ENCODE measurements at regions not wholly inside any gene's neighbourhood (a gene's known extent, or its start where the extent isn't known, plus 50 kb on each side); places are given as distances from the start of the nearest gene placed in this dataset.
A peak's percentile ranks its signal among the peaks of the same experiment; 100 is the strongest.
"Not testable (repeated sequence)": the region's sequence is repeated elsewhere in the genome, so short reads cannot be mapped to it uniquely, and the experiment has no call there.

- no peak for DNase-seq
These were observed 88.6 kb upstream of the ARID1B start for GRCh38 chr6:156688620-156688971.

- peak in 1 of 2 donors; percentile 6 for DNase-seq
These were observed 89.2 kb upstream of the ARID1B start for GRCh38 chr6:156687789-156688619.

DNA sequence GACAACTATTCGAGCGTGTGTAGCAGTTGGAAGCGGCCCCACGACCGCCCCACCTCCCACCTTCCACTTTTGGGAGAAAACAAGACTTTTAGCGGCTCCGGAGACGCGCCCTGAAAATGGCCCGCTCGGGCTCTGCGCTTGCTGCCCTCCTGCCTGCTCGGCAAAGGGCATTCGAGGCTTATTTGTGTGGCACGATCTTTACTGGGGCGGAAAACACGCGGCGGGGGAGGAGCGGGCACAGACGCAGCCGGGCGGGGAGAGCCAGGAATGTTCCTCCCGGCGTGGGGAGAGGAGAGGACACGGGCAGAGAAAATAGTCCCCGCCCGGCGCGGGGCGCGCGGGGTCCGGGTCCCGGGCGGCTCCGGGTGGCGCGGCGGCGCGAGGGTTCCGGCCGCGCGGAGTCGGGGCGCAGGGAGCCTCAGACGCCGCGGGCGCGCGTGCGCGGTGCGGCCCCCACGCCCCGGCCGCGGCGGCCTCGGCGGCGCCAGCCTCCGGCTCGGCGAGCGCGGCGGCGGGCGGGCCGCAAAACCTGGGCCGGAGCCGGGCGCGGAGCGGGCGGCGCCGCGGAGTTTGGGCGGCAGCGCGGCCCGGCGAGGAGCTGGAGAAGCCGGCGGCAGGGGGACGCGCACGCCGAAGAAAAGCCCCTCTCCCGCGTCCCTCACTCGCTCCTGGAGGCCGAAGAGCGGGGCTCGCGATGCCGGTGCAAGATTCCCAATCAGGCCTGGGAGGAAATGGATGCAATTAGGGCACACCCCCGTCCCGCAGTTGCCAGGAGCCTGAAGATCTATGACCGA is 90.0 kb upstream of the ARID1B start:
- peak; percentile 79 to 92 for DNase-seq

DNA sequence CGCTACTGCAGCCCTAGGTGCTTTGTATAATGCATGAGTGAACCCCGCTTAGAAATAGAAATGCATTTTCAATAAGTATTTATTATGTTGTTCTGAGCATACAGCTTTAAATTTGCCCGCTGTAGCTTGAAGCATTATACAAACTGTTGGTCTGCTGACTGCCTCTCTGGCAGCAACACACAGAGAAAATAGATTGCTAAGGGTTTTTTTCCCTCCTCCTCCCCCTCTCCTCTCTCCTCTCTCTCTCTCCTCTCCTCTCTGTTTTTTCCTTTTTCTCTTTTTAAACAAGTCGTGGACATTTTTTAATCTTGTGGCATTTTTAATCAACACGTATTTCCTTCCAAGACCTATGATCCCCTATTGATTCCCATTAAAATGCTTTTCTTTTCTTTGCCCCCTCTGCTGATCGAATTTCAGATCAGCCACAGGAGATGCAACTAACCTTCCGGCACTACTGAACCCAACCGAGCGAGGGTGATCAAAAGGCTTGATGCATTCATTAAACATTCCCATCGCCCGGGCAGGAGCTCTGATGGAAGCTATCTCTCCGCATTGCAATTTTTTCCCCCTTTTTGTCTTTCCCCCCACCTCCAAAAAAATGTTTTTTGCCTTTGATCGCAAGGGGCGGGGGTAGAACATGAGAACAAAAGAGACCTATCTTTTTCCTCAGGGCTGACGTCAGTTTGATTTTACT is 90.7 kb upstream of the ARID1B start:
- peak; percentile 13 to 32 for DNase-seq

GRCh38 chr6:156685823-156686222 is 91.4 kb upstream of the ARID1B start:
- no peak for DNase-seq

DNA sequence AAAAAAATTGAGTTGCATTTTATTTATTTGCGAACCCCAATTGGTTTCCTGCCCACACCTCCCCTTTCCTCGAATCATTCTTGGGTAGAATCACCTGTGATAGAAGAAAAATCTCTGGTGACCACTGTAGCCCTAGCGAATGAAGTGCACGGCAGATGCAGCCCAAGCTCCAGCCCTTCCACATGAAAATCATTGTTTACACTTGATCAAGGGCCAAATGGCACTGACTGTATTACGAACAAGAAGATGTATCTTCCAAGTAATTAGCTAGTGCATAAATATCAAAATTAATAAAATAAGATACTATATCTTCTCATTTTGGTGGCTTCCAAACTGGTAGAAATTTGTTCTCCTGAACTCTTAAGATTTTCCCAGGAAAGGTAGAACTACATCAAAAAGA is 93.4 kb upstream of the ARID1B start:
- no peak for DNase-seq

- DNase-seq, result no peak
These were observed 100.5 kb upstream of the ARID1B start for GRCh38 chr6:156676721-156677120.

DNA sequence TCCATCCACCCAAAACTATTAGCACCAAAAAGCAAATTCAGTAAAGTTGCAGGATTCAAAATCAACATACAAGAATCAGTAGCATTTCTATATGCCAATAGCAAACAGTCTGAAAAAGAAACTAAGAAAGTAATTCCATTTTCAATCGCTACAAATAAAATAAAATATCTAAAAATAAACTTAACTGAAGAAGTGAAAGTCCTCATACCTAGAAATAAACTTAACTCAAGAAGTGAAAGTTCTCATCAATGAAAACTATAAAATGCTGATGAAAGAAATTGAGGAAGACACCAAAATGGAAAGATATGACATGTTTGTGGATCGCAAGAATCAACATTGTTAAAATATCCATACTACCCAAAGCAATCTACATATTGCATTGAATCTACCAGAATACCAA is 103.0 kb upstream of the ARID1B start:
- DNase-seq, result no peak

GRCh38 chr6:156670097-156670496 is 107.1 kb upstream of the ARID1B start:
- DNase-seq, result not testable (repeated sequence)

GRCh38 chr6:156662025-156662445 is 115.1 kb upstream of the ARID1B start:
- DNase-seq, result no peak

DNA sequence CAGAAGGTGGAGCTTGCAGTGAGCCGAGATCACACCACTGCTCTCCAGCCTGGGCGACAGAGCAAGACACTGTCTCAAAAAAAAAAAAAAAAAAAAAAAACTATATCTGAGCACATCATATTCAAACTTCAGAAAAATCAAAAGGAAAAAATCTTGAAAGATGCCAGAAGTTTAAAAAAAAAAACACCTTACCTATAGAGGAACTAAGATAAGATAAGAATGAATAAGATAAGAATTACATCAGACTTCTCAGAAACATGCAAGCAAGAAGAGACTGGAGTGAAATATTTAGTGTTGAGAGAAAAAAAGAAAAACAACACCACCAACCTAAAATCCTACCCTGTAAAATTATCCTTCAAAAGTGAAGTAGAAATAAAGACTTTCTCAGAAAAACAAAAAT is 116.8 kb upstream of the ARID1B start:
- DNase-seq, result no peak

DNA sequence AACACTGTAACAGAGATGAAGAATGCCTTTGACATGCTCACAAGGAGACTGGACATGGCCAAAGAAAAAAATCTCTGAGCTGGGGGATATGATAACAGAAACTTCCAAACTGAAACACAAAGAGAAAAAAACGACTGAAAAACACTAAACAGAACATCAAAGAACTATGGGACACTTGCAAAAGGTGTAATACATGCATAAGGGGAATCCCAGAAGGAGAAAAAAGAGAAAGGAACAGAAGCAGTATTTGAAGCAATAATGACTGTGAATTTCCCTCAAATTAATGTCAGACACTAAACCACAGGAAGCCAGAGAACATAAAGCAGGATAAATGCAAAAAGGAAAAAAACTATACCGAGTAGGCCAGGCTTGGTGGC is 117.4 kb upstream of the ARID1B start:
- no peak for DNase-seq

- no peak for DNase-seq
These were observed 118.0 kb upstream of the ARID1B start for GRCh38 chr6:156658966-156659821.

GRCh38 chr6:156658186-156658965 is 118.8 kb upstream of the ARID1B start:
- no peak for DNase-seq

DNA sequence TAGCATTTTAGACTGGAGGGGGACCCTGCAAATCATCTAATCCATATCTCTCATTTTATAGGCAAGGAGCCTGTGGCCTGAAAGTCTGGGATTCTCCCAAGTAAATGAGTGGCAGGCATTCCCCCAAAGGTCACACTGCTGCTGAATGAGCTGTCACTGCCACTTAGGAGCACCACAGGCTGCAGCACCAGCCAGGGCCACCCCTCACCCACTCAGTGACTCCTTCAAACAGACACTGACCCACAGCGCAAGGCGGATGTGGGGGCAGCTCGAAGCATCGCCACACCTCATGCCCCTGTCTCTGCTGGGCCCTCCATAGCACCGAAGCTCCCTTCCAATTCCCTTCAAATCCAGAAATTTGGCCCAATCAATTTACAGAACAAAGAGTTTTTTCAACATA is 119.9 kb upstream of the ARID1B start:
- DNase-seq, result no peak

- no peak for DNase-seq
These were observed 122.0 kb upstream of the ARID1B start for GRCh38 chr6:156654919-156655918.

GRCh38 chr6:156652231-156652750 is 124.9 kb upstream of the ARID1B start:
- no peak for DNase-seq

DNA sequence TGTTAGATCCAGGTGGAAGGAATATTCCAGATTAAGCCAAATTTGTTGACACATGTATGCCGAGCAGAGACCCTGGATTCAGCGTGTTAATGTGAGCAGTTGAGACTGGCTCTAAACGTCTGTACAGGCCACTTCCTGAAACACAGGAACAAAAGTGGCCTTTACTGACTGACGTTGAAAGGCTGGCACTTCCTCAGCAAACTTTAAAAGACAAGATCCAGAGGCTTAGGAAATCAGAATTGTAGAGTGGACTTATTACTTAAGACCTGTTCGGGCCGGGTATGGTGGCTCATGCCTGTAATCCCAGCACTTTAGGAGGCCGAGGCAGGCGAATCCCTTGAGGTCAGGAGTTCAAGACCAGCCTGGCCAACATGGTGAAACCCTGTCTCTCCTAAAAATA is 125.7 kb upstream of the ARID1B start:
- DNase-seq, result peak; percentile 34 to 52

DNA sequence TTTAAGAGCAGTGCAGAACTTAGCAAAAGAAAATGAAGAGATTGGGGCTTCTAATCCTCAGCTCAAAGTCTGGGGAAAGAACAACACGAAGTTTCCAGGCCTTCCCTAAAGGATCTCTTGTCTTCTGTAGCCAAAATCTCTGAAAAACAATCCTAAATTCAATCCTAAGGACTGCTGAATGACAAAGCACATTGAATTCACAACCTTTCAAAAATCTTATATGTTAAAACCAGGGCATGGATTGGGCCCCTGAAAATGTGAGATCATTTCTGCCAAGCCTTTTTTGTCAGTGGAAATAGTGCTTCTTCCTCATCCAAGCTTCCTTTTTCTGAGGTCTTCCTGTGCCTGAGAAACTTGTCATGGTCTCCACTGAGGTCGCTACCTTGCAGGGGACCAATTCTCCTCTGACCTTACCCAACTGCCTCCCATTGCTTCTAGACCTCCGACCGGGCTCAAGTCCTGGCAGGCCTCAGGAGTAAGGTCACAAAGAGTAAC is 126.2 kb upstream of the ARID1B start:
- DNase-seq, result peak; percentile 22 to 34

DNA sequence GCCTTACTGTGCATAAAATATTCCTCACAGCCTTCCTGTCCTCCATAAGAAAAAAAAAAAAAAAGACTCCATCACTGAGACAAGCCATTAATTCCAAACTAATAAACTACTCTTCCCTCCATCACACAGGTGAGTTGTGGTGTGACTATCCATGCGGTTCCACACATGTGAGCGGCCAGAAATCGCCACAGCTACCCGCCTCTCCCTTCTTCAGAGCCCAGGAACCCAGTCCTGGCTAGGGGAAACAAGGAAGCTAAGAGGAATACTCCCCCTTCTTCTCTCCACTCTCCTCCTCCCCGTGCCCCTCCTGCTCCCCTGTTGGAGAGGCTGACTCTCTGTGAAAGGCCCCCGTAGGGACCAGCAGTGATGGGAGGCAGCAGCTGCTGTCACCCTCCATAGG is 128.6 kb upstream of the ARID1B start:
- no peak for DNase-seq

All from inflammatory macrophage (primary cell).